SW 1271 (cell line): ENCODE measurements at regions not wholly inside any gene's neighbourhood (a gene's known extent, or its start where the extent isn't known, plus 50 kb on each side); places are given as distances from the start of the nearest gene placed in this dataset.
"Not testable (repeated sequence)": the region's sequence is repeated elsewhere in the genome, so short reads cannot be mapped to it uniquely, and the experiment has no call there.

ENCODE experiments used
- DNase-seq, 2 experiments: peaks; one replicate each; lab custom pipeline; 2025; lab: John Stamatoyannopoulos, UW

DNA sequence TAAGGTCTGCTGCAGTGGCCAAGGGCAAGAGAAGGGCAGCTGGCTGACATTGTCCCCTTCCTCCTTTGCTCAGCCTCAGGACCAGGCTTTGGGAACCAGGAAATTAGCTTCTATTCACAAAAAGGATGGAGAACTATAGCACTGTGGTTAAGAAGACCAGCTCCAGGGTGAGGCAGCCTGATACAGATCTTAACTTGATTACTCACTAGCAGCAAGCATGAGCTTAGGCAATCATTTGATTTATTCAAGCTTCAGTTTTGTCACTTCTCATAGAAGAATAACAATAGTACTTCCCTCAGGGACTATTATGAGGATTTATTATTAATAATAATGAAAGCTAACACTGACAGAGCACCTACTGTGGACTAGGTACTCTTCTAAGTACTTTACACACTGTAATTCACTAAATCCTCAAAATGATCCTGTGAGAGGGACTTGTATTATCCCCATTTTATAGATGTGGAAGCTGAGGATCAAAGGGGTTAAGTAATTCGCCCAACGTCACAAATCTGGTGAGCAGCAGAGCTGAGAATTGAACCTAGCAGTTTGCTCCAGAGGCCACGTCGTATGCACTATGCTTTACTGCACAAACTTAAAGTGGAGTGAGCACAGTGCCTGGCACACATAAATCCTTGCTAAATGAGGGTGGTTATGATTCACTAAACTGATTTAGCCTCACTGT, 130.4 kb upstream of the PAK3 start:
- DNase-seq, result no peak

DNA sequence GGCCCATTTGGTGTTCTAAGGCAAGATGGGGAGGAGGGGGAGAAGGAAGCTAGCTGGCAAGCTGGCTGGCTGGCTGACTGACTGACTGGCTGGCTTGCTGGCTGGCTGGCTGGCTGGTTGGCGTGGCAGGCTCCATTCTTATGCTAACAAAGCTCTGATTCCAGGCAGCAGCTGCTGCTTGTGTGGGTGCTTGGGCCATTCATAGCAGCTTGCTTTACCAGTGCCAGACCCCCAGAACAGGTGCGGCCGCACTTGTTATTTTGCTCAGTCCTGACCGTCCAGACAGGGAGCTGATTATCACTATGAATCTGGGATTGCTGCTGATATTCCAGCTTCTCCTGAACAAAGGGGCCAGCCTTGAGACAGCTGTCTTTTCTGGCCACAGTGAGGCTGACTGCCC, 131.2 kb upstream of the PAK3 start:
- no peak for DNase-seq

DNA sequence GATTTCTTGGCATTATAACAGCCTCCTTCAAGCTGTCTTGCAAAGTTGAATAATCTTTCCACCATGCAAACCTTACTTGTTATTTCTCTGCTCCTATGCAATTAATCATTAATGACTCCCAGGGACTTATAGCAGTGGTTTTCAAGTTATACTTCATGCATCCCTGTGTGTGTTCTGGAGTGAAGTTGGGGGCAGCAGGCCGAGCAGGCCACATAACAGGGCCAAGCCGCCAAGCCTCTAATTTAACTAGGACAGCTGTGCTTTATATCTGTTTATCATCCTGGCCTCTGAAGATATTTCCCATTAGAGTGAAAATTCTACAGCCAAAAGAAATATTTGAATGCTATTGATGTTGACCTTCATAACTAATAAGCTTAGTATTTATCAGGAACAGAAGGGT, 133.5 kb upstream of the PAK3 start:
- no peak for DNase-seq

DNA sequence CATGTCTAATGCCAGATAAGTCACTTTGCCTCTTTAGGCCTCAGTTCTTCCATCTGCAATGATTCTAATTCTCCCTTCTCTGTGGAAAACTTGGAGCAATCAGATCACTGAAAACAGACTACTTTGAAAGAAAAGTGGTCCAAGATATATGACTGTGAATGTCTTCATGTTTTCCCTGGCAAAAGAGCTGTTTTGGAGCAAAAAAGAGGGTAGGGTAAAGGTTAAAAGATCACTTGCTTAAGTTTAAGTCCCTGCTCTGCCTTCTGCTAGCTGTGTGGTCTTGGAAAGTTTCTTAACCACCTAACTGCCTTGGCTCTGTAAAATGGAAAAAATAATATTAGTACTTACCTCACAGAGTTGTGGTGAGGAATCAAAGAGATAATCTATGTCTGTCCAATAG, 140.3 kb upstream of the PAK3 start:
- no peak for DNase-seq

DNA sequence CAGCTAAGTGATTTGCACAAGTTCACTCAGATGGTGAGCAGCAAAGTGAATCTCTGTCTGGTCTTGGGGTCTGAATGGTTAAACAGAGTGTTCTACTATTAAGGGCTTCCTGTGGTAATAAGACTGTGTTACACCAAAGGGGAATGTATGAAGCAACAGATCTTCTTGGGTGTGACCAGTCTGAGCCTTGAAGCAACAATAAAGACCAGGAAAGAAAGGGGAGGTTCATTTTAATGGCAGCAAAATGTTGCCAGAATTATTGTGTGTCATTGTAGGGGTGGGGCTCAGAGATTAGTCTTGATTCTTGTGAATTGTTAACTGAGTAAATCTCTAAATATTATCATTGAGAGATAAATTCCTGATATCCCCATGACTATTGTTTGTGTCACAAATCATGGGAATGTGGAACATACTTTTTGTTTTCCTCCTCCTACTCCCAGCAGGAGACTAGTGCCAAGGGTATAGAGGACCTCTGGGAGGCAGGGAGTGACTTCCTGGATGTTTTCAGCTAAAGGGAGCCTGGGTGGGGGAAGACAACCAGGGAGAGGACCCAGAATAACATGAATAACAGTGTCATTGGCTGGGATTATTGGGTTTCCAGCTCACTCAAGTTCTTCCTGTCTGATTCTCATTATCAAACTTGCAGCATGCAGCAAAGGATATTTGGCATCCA, 141.4 kb upstream of the PAK3 start:
- DNase-seq, result no peak

DNA sequence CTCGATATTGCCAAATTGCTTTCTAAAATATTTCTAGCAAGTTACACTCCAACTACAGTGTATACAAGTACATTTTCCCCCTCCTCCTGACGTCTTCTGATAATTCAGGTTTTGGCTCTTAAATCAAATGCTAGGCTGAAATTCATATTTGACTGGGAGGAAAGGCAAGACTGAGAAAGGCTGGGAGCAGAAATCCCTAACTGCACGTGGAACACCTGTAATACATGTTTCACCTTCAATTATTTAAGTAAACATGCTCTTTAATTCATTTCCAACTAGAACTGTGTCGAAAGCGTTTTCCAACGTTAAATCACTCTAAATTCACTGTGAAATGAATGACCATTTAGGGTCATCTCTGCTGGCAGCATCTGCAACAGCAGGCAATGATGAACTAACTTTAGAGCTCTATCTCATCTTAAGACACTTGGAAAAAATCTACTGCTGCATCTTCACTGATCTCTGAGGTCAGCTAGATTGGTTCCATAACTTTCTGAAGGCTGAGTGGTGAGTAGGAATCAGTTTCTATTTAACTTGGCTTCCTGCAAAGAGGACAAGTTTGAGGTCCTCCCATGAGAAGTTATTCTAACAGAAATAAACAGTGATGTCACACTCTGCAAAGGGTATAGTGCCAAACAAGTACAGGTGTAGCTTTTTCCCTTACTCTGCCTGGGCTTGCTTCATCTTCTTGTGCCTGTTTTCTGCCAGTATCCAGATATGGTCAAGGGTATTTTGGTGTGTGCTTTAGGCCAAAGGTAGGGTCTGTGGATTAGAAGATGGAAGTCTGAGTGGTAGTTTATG, 144.3 kb upstream of the PAK3 start:
- DNase-seq, result no peak

DNA sequence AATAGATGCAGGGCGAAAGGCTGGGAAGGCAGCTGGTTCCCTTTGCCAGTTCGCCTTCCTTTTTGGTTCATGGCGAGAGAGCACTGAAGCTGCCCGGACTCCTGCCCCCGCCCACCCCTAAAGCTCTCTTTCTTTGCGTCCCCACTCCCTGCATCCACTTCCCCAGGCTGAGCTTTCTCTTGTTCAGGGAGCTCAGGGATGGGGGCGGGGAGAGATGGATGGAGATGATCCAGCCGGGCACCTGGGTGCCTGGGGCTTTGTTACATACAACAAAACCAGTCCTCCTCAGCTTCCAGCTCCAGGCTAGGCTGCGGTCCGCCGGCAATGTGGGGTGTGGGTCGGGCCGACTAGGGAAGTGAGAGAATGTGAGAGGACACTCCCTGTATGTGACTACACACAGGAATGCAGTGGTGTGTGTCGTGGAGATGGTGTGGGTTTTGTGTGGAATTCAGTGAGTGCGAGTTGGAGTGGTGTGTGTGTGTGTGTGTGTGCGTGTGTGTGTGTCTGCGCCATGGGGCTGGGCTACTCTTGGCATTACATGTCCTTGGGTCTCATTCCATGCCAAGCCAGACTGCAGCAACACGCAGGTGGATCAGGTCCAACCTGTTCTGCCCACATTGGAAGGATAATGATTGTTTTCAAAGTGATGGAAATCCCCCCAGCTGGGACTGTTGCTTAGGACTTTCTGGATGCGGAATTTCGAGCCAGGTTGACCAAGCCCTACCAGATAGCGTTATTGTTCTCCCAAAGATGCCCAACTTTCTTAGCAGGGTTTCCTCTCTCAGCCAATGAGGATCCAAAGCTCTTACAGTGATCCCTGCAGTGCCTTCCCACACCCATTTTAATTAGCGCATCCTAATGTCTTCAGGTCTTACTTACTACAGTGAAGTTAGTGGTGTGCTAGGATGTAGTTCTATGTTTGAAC, 149.4 kb upstream of the CHRDL1 start:
- no peak for DNase-seq

DNA sequence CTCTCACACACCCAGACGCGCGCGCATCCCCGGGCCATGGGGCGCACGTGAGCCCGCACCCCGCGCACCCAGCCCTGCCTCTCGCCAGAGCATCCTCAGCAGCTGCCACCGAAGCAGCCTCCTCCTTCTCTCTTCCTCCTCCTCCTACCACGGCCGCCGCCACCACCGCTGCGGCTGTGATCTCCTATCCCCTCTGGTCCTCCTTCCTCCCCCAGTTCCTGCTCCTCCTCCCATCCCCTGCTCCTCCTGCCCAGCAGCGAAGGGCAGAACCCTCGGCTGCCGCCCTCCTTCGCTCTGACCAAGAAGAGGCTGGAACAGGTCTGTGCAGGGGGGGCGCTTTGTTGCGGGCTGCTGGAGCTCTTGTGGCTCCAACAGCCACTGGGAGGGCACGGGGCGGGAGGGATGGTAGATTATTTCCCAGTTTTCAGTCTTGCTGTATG, 148.7 kb upstream of the CHRDL1 start:
- no peak for DNase-seq

DNA sequence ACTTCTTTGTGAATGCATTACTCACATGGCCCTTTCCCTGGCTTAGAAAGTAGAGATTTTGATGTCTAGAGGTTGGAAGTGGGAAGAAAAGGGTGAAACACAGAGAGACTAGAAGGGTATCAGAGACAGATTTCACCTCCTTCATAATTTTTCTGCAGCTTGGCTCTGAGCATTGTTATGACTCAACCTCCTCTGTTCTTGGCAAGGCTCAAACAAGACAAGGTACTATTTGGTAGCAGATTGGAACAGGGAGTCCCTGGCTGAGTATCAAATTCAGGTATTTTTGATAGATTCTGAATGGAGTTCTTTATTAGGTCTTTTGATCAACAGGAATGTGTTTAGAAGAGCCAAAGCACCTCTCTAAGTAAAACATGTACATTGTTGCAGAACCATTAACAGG, 146.3 kb upstream of the CHRDL1 start:
- no peak for DNase-seq

DNA sequence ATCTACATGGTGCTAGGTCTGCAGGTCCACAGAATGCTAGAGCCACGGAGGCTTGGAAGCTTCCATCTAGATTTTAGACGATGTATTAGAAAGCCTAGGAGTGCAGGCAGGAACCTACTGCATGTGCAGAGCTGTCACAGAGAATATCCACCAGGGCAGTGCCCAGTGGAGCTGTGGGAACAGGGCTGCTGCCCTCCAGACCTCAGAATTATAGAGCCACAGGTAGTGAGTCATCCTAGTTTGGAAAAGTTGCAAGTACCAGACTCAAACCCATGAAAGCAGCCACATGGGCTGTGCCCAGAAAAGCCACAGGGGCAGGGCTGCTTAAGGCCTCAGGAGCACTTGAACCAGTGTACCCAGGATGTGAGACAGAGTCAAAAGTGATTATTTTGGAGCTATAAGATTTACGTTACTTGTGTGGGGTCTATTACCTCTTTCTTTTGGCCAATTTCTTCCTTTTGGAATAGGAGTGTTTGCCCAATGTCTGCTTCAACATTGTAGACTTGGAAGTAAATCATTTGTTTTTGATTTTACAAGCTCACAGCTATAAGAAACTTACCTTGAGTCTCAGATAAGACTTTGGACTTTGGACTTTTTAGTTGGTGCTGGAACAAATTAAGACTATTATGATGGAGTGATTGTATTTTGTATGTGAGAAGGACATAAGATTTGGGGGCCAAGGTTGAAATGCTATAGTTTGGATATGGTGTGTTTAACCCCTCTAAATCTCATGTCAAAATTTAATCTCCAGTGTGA, 143.5 kb upstream of the CHRDL1 start:
- no peak for DNase-seq

DNA sequence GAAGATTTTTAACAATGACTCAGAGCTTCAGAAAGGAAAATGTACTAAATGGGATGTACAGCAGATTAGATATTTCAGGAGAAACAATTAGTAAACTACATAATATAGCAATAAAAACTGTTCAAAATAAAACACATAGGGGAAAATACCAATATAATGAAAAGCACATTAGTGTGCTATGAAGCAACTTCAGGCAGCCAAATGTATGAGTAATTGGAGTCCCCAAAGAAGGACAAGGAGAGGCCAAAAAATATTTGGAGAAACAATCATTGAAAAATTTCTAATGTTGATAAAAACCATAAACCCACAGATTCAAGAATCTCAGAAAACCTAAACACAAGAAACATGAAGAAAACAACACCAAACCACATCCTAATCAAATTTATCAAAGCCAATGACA, 129.3 kb upstream of the CHRDL1 start:
- no peak for DNase-seq

DNA sequence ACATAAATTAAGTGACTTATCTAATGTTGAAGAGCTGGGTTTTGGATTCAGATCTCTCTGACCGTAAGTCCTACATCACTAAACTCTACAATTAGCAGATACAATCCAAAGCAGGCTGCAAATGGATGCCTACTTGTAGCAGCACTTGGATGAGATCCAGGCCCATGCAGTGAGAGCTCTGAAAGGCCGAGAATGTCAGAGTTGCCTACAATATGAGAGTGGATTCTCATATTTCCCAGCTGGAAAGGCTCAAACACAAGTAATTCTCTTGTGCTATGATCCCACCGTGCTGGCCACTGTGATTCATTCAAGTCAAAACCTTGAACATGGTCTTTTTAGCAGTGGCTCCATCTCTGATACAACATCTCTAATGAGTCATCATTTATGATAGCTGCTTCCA, 125.4 kb upstream of the CHRDL1 start:
- DNase-seq, result no peak

DNA sequence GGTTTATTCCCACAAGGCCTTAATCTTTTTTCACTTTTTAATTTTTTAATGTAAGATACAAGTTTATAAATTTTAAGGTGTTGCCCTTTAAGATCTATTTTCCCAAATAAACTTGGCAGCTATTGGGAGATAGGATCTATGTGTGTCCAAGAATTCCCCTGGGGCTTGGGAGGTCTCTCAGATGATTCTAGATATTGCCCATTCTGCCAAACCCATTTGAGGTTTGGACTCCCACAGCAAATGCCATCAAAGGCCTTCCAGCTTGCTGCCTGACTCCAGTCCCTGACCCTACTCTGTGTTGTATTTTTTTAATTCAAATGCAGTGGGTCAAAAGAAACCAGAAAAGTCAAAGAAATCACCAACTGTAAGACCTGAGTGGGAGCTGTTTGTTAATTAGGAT, 120.0 kb upstream of the CHRDL1 start:
- DNase-seq, result no peak

DNA sequence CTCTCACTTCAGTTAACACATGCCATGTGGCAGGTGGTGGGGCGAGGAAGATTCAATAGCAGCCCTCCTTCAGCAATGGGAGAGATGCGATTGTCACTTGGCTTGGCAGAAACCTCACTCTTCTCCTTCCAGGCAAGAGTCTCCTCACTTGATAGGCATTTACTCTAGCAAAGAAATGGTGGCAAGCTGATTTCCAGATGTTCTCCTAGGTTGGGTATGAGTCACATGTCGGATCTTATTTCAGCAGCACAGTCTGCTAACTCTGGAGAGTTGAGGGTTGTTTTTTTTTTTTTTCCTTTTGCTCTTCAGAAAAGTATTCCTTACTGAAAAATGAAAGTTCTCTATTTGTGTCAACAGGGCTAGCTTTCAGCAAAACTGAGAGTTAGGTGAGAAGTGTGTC, 119.5 kb upstream of the CHRDL1 start:
- DNase-seq, result peak in 1 of 2 experiments; percentile 1

DNA sequence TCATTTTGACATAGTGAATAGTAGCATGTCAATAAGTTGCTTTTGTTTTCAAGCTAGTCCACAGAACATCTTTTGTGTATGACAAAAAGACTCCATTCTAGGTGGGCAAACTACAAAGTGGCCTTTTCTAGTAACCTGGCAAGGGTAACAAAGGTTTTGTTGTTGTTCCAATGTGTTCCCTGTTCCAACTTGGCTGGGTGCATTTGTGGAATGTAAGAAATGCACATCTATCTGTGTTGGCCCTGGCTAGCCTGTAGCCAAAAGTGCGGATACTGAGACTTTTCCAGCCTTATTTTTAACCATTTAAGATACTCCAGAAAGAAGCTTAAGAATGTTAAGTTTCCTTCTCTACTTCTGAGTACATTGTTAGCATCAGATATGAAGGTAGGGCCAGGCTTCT, 118.7 kb upstream of the CHRDL1 start:
- no peak for DNase-seq

DNA sequence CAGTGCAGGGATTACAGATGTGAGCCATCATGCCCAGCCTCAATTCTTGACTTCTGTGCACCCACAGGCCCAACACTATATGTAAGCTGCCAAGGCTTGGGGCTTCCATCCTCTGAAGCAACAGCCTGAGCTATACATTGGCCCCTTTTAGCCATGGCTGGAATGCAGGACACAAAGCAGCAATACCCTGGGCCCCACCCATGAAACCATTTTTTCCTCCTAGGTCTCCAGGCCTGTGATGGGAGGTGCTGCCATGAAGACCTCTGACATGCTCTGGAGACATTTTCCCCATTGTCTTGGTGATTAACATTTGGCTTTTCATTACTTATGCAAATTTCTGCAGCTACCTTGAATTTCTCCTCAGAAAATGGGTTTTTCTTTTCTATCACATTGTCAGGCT, 109.1 kb upstream of the CHRDL1 start:
- not testable (repeated sequence) for DNase-seq

DNA sequence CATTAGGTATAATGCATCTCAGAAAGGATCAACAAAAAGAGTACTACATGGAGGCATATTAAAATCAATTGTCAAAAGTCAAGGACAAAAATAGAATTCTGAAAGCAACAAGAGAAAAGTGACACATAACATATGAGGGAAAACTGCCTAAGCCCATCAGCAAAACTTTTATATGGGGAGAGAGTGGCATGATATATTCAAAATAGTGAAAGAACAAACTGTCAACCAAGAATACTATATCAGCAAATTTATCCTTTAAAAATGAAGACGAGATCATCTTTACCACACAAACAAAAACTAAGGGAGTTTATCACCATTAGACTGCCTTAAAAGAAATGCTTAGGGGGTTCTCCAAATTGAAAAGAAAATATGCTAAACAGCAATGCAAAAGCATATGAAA, 86.4 kb upstream of the CHRDL1 start:
- DNase-seq, result no peak

DNA sequence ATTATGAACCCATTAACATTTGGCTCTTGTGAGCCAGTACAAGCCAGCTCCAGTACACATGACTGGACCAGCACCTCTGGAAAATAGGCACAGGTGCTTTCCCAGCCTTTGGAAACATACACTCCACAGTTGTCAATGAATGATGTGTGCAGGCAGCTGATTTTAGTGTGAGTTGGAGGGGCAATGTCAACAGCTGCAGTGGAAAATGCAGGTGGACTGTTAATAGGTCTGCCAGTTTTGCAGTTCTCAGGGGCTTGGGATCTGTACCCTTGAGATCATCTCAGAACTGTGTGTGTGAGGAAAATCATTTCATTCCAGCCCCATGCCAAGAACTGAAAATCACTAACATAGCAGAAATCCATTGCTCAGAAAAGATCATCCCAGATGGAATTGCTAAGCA, 81.7 kb upstream of the CHRDL1 start:
- no peak for DNase-seq

DNA sequence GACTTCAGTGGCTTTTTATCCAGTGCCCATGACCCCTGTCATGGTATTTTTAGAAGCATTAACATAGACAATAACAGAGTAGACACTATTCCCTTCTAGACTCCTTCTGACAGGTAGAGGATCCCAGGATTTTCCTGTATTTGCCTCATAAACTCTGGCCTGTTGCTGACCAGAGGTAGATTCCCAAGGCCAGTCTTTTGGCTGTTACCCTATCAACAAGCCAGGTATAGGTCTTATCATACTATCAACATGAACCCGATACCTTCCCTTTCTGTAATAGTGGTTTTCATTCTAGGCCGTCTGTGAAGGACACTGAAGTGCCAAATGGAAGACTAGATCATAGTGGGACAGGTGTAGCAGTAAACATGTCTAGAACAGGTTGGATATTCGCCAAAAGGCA, 76.2 kb upstream of the CHRDL1 start:
- DNase-seq, result no peak

DNA sequence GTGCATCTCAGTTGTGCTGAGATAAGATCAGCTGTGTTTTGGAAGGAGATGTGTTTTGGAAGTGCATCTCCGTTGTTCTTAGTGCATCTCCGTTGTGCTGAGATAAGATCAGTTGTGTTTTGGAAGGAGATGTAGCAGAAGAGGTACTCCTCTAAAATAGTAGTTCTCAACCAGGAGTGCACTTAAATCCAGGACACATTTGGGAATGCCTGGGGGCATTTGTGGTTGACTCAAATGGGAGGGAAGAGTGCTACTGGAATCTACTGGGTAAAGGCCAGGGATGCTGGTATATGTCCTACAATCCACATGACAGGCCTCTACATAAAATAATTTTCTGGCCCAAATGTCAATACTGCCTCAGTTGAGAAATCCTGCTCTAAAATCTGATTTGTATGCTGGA, 70.8 kb upstream of the CHRDL1 start:
- DNase-seq, result no peak

DNA sequence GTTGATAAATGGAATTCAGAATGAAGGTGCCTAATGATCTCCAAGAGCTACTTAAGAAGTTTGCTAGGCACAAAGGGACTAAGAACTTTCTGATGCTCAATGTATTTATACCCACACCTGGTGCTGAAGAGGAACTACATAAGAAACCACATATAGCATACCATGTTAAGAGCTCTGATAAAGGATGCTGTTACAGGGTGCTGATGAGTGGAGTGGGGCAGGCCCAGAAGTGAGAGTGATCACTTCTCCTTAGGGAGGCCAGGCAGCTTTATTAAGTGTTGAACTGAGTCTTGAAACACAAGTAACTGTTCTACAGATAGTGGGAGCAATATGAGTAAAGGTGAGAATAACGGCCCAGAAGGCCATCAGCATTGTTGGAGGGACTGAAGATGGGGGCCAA, 68.3 kb upstream of the CHRDL1 start:
- DNase-seq, result no peak
